ENCODE measurements at regions not wholly inside any gene's neighbourhood (a gene's known extent, or its start where the extent isn't known, plus 50 kb on each side); places are given as distances from the start of the nearest gene placed in this dataset.

DNA sequence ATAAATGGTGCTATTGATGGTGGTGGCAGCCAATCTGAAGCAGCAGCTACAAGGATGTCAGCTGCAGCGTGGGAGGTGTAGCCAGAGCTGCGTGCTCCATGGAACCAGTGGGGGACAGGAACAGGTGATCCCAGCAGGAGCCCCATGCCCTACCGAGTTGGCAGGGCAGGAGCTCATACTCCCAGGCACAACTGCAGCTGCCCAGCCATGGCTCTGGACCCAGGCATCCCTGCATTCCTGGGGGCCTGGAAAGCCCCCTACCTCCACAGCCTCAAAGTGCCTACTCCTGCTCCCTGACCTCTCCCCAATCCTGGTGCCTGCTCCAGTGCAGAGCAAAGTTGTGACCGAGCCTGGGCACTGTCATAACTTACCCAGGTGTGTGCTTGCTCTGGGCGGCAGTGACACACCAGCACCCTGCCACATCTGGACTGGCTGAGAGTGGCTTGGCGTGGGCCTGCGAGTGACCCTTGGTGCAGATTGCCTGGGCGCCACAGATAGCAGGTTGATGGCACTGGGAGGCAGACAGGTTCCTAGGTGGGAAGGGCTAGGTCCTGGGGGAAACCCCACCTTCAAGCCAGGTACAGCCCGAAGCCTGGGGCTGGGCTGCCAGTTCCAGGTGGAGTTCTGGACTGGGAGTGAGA lies 101.1 kb downstream of the DCAF12L2 start:
- CTCF ChIA-PET = no interaction called here
- intact Hi-C loops (cut with micrococcal nuclease; ENCODE audit: unreplicated experiment) = no loop called here
- H3K36me3 Mint-ChIP-seq (ENCODE audit: insufficient read depth, unreplicated experiment) = no peaks in the 10 kb centered on the region
- H3K4me3 Mint-ChIP-seq (ENCODE audit: low read depth, unreplicated experiment) = no peak overlapping the region
- no peak overlapping the region for H3K27ac Mint-ChIP-seq (ENCODE audit: unreplicated experiment)
- DNase-seq = no peak
- TF ChIP-seq, protein P1, sequence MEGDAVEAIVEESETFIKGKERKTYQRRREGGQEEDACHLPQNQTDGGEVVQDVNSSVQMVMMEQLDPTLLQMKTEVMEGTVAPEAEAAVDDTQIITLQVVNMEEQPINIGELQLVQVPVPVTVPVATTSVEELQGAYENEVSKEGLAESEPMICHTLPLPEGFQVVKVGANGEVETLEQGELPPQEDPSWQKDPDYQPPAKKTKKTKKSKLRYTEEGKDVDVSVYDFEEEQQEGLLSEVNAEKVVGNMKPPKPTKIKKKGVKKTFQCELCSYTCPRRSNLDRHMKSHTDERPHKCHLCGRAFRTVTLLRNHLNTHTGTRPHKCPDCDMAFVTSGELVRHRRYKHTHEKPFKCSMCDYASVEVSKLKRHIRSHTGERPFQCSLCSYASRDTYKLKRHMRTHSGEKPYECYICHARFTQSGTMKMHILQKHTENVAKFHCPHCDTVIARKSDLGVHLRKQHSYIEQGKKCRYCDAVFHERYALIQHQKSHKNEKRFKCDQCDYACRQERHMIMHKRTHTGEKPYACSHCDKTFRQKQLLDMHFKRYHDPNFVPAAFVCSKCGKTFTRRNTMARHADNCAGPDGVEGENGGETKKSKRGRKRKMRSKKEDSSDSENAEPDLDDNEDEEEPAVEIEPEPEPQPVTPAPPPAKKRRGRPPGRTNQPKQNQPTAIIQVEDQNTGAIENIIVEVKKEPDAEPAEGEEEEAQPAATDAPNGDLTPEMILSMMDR (IDR thresholded peaks at IDR 0.05; ENCODE audit: unreplicated experiment) = no peak
- H3K4me1 Mint-ChIP-seq (ENCODE audit: low read depth, unreplicated experiment) = no peaks in the 10 kb centered on the region
- peaks cover 12% of the 10 kb centered on the region for H3K9me3 Mint-ChIP-seq (ENCODE audit: low read depth, unreplicated experiment)
- no TSS peak for BruUV-seq (replicated peaks)
- H3K27me3 Mint-ChIP-seq (ENCODE audit: unreplicated experiment) = no peaks in the 10 kb centered on the region

DNA sequence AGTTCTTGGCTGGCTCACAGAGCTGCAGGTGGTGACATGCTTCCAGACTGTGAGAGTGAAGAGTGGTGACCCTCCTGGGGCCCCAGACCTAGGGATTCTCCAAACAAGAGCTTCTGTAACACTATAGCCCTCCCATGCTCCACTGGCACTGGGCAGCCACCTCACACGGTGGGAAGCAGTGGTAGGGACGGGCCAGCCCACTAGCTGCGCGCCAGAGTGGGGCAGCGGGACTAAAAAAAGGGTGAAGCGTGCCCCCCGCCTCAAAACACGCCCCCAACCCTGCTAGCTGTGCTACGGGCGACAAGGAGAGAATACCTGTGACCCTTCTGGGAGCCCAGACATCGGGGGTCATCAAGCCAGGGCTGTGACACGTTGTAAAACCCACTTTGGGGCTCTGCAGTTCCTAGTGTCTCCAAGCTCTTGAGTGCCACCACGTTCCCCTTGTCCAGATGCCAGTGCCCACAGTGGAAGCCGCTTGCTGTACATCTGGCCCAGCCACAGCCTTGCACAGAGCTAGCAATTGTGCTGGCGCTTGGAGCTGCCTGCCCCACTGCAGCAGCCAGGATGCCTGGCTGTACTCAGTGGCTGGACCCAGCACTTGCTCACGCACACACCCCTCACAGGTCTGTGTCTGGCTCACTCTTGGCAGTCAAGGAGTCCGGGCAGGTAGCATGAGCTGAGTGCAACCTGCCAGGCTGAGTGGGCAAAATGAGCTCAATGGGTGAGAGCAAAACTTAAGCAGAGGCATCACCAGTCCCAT lies 100.0 kb downstream of the DCAF12L2 start:
- CTCF ChIA-PET = no interaction called here
- no peak overlapping the region for H3K4me3 Mint-ChIP-seq (ENCODE audit: low read depth, unreplicated experiment)
- no peak for DNase-seq
- H3K4me1 Mint-ChIP-seq (ENCODE audit: low read depth, unreplicated experiment) = no peaks in the 10 kb centered on the region
- TF ChIP-seq, protein P1 (IDR thresholded peaks at IDR 0.05; ENCODE audit: unreplicated experiment) = no peak
- no TSS peak for BruUV-seq (replicated peaks)
- H3K36me3 Mint-ChIP-seq (ENCODE audit: insufficient read depth, unreplicated experiment) = no peaks in the 10 kb centered on the region
- no peaks in the 10 kb centered on the region for H3K27me3 Mint-ChIP-seq (ENCODE audit: unreplicated experiment)
- intact Hi-C loops (cut with micrococcal nuclease; ENCODE audit: unreplicated experiment) = no loop called here
- peaks cover 6% of the 10 kb centered on the region for H3K9me3 Mint-ChIP-seq (ENCODE audit: low read depth, unreplicated experiment)
- H3K27ac Mint-ChIP-seq (ENCODE audit: unreplicated experiment) = no peak overlapping the region
